GM19438 (cell line): ENCODE measurements at regions not wholly inside any gene's neighbourhood (a gene's known extent, or its start where the extent isn't known, plus 50 kb on each side); places are given as distances from the start of the nearest gene placed in this dataset.

ENCODE experiments used
- ATAC-seq: cut with Tn5 transposase; IDR thresholded peaks from one replicate; pipeline ENCODE4 v1.9.1; 2021; ENCODE audit warnings: low read depth; ENCODE audit not compliant: unreplicated experiment

DNA sequence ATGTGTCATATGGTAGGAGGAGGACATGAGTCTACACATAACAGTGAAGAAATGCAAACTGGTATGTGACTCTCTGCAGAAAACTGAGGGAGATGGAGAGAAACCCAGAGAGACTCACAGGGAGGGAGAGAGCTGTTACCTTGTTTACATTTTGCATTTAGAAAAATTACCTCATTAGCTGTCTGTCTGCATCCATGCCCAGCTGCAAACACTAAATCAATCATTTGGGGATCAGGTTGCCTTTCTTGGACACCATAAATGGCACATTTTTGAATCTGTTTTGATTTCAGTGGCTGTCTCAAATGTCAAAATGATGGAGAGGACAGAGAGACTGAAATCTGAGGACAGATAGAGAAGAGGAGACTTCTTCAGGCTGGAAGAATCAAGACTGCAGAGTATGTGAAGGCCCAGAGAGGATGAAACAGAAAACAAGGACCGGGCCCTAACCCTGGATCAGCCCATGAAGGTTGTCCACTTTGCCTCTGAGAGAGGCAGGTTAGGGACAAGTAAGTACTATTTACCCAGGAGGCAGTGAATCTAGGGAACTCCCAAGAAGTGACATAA lies 92.2 kb downstream of the UNC5CL start:
- ATAC-seq, result no peak

DNA sequence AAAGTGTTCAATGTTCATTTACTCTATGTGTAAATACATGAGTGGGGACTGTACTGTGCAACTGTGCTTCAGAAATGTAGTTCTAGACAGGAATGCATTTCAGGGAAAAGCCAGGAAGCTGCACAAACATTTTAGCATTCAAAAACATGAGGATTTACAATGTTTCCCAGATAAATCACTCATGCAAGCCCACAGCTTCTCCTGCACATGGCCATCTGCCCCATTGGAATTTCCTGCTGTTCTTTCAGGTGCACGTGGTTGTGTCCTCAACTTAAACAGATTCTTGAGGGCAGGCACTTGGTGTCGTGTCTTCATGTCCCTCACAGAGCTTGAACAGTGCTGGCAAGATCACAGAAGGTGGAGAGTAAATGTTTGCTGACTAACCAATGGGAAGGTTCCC lies 101.5 kb downstream of the UNC5CL start:
- no peak for ATAC-seq

DNA sequence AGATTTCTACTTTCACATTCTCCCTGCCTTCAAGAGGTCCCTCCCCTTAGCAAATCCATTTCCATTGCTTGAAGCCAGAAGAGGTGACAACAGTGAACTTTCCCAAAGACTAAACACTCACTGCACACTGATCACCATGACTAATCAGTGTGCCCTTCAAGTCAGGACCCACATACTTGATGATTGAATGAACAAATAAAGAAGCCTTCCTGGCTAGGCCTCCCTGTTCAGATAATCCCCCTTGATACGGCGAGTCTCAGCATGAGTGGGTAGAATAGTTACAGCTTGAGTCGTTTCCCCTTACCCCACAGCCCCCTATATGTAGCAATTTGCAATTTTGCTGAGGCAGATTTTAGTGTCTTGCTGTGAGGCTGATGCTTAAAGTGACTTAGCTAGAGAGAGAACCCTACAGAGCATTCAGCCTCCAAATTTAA lies 102.2 kb downstream of the UNC5CL start:
- no peak for ATAC-seq

DNA sequence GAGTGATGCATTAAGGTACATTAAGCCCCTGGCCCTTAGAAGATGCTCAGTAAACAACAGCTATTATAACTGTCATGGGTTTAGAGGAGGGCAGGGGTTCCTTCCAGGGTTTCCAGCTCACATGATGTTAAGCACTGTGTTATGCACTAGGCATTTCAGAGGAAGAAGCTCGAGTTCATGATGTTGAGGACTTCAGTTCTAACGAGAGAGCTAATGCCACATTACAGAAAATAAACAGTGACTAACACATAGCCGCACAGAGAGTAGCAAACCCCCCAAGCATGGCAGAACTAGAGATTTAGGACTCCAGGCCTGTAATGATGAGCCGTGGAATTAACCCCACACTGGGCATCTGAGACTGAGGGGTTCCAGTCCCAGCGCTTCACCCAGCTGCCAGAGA lies 105.2 kb downstream of the UNC5CL start:
- no peak for ATAC-seq

DNA sequence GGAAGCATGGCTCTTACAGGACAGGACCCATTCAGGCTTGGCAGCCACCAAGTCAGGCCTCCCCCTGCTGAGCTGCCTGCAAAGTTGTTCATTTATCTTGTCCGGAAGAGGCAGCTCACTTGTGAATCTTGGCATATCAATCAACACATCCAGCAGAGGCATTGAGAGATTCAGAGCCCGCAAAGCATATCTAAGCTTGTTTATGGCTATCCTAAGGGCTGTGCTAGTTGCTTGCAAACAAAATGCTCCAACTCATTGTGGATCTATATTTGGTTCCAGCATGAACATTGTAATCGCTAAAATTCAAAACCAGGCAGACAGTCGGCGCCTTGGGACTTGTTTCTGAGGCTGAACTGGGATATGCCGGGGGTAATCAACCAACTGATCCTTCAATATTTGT lies 106.1 kb downstream of the UNC5CL start:
- ATAC-seq, result no peak

DNA sequence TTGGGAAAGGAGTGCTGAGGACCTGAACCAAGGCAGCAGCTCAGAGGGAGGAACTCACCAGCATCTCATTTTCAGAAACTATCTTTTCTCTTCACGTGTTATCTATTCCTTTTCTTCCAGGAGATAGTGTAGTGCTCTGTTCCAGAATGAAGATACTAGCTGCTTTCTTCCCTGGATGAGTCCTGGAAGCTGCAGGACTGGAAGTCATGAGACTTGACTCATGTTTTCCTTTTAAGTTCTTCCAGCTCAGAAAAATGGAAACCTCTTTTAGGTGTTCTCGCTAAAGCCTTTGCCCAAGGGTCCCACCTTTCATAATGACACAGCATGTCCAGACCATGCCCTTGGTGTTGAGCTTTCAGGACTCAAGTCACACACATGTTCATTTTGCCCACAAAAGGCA lies 106.7 kb downstream of the UNC5CL start:
- no peak for ATAC-seq

DNA sequence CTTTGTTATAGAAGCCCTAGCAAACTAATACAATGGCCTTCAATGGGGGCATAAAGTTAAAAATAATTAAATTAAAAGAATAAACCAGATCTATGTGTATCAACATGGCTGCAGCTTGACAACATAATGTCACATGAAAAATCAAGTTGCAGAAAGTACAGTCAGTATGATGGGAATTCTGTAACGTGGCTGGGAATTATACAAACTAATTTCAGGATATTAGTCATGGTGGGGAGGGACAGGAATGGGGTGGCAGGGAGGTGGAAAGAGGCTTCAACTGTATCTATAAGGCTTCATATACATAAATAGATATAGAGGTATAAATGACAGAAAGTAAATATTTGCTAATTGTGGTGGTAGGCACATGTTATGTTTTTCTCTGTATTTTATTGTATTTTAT lies 107.1 kb downstream of the UNC5CL start:
- ATAC-seq, result no peak

DNA sequence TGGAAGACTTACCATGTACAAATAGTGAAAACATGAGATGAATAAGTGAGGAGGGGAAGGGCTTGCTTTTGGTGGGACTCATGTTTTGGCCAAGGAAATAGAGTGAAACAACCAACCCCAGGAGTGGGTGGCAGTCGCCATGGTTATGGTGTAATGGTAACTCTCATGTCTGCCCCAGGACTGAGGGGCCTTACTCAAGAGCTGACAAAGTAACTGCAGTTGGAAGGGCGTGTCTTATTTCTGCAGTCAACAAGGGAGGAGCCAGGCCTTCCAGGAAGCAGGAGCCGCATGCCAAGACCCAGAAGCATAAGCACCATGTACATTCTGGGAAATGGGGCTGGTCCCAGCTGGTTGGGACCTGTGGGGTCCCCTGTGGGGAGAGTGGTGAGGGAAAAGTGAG lies 108.5 kb downstream of the UNC5CL start:
- no peak for ATAC-seq

DNA sequence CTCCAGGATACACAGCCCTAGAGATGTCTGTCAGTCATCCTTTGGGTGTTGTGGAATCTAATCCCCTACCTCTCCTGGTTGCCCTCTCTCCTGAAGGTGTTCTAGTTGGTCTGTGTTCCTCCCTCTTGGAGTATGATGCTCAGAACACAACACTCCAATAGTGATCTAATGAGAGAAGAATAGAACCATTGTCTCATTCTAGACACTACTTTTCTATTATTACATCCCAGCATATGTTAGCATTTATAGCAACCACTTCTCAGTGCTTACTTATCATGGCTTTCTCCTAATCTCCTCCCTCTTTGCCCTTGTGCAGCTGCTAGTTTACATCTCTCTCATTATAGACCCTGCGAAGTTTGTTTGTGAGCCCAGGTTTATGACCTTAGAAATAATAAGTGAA lies 109.0 kb downstream of the UNC5CL start:
- no peak for ATAC-seq

DNA sequence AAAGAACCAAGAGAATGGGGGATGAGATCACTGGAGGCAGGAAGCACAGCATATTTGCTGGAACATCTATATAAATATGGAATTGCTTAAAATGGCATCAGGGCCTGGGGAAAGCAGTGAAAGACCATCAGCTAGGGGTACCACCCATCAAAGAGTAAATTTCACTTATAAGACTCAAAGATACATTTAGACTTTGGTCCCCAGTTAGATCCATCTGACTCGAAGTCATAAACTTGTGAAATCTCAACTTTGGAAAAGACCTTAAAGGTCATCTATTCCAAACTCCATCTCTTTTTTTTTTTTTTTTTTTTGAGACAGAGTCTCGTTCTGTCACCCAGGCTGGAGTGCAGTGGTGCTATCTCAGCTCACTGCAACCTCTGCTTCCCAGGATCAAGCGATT lies 109.8 kb downstream of the UNC5CL start:
- no peak for ATAC-seq

DNA sequence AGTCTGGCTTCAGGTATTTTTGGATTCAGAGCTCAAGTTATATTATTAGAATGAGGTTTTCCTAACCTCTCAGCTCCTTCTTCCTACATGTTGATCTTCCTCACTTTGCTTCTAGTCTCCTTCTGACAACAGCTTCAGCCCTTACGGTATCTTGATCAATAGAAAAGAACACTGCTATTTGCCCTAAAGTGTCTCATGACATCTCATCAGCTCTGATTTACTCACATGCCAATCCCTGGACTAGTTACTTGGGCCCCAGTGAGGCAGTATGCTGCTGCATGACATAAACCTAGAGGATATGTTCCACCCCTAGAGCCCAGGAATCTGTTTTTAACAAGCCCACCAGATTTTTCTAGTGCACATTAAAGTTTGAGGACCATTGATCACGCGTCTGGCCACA lies 110.3 kb downstream of the UNC5CL start:
- ATAC-seq, result no peak

DNA sequence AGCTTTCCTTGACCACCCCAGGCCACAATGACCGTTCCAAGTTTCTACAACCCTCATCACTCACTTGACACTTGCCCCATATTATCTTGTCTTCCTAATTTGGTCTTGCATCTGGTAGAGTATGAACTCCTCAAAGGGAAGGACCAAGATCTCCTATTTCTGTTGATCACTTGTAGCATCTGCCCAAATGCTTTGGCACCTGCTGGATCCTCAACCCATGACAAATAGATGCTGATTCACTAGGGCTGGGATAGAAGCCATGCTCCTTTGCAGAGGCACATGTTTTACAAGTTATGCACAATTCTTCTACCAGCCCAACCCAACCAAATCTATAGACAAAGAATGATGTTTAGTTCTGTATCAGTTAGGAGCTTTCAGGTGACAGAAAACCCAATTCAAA lies 110.7 kb downstream of the UNC5CL start:
- ATAC-seq, result no peak

DNA sequence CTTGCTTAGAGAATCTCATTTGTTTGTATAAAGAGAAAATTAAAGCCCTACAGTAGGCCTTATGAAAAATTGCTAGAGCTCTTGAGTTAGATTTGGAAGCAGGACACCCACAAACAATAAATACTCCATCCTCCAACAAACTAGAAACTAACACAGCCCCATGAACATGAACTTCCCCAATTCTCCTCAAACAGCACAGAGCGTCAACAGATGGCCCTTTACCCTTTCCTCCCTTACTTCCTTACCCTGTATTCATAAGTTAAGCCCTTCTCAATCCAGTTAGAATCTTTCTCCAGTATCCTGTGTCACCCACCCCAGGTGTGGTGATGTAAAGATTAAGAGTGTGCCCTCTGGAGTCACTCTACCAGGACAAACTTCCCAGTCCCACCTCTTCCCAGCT lies 113.7 kb downstream of the UNC5CL start:
- ATAC-seq, result no peak

DNA sequence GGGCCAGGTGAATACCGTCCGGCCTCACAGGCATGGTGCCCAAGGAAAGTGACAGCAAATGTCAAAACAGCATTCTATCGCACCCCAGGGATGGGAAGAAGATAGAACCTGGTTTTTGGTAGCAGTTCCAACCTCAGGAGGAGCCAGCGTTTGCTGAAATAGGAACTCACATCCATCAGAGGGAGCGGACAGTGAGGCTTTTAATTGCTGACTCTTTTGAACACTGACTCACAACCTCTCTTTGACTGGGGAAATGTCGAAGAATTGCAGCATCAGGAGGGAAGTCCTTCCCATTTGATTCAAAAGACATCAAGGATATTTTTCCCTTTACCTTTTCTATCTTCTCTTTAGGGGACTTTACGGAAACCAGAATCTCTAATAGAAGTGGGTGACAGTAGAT lies 114.2 kb downstream of the UNC5CL start:
- ATAC-seq, result no peak

DNA sequence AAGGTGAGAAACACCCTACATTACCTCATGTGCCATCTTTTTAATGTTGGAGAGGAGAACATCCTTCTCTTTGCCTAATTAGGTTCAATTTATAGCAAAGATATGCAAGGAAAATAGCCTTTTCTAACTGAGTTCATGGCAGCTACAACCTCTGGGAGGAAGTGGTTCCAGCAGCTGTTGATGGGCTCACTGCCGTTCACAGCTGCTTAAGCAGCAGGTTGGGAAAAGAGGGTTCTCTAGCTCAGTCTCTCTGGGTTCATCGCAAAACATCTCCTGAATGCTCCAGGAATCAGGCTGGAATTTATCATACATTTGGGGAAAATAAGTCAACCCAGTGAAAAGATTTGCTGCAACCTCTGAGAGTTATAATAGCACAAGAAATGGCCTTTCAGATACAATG lies 115.1 kb downstream of the UNC5CL start:
- ATAC-seq, result no peak

DNA sequence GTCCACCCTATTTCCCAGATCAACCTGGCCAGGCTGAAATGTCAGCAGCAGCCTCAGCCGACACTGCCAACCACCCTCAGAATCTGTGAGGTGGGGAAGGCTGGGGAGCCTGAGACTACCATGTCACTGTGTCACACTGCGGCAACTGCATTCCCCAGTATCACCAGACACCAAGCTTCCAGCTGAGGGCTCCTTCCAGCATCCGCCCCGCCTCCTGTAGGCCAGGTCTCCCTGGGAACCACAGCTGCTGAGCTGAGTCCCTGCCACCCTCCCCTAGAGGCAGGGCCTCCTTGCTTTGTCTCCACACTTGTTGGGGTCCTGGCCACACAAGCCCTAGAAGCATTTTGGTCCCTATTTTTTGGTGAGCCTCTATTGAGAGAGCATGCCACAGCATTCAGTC lies 115.7 kb downstream of the UNC5CL start:
- ATAC-seq, result no peak

DNA sequence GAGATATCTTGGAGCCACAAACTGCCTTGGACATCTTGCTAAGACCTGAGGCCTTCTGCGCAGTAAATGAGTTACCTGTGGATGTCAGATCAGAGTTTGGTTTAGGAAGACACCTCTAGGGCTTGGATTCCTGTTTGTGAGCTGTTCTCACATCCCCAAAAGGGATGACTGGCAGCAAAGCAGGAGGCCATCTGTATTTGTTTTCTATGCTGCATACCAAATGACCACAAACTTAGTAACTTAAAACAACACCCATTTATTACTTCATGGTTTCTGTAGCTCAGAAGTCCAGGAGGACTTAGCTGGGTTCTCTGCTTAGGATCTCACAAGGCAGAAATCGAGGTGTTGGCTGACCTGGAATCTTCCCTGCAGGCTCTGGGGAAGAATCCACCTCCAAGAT lies 116.7 kb downstream of the UNC5CL start:
- no peak for ATAC-seq

DNA sequence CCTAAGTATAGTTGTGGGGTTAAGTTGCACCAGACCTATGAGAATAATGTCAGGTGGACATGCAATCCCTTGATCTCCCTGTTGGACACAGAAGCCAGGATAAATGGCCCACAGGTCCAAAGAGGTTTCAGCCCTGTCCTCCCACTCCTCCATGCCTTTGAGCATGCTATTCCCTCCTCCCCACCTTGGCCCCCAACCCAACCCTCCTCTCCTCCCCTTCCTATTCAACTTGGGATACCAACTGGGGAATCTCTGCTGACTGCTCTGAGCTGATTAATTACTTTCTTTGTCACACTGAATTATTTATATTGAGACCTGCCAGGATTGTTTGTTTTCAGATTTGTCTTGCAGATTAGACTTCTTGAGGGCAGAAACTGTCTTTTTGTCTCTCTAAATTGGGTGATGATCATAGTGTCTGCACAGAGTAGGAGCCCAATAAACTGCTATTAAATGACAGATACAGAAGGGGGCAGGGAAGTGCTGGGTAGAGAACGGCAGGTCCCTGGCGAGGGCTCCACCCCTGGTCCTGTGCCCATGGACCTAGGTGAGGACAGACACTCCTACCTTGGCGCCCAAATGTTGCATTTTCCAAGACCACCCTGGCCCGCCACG lies 120.9 kb downstream of the UNC5CL start:
- no peak for ATAC-seq

DNA sequence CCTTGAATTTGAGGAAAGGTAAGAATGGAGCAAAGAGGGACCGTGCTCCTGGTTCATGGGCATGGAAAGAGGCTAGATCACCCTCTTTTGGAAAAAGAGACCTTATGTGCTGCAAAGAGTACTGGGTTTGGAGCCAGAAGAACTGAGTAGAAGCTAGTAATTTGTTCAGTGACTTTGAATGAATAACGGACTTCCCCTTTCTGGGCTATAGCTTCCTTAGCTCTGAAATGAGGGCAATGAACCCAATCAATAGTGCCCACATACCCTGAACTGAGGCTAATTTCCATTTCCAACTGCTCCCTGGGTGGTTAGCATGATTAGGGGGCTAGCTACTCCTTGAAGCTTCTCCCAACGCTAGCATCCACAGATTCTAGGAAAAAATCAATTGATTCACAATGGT lies 121.4 kb downstream of the UNC5CL start:
- ATAC-seq, result no peak

DNA sequence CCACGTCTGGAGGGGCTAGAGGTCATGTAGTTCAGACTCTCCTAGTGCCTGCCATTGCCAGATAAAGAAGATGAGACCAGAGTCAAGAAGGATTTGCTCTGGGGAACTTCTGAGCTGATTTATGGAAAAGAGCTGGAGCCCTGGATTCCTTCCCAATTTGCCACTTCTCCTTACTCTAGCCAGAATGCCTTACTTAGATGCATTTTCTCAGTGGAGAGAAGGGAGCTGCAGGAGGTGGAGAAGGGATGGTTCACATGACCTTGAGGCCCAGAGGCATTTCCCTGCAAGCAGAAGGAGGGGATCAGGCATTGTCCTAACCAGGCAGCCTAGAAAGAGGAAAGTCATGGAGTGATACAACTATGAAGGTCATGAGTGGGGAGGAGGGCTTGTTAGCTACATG lies 122.2 kb downstream of the UNC5CL start:
- no peak for ATAC-seq

DNA sequence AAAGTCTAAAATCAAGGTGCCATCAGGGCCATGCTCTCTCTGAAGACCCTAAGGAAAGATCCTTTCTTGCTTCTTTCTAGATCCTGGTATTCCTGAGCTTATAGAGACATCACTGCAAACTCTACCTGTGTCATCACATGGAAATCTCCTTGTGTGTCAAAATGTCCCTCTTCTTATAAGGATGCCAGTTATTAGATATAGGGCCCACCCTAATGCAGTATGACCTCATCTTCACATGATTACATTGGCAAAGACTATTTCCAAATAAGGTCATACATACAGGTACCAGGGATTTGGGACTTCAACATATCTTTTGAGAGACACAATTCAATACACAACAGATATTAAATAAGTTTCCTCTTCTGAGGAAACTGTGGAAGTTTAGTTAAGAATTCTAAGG lies 123.9 kb downstream of the UNC5CL start:
- no peak for ATAC-seq

DNA sequence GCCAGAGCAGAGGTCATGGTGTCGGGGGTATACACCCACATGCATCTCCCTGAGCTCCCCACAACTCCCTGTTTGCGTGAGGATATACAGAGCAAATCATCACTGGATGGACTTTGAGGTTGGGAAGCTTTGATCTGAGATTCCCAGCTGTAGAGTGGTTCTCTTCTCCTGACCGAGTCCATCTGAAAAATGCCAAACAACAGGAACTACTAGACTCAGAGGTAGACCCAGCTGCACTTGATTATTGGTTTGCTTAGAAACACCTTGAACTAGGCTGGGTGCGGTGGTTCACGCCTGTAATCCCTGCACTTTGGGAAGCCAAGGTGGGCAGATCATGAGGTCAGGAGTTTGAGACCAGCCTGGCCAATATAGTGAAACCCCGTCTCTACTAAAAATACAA lies 125.0 kb downstream of the UNC5CL start:
- ATAC-seq, result no peak
